Fibroblast of lung (primary cell): ENCODE measurements at regions not wholly inside any gene's neighbourhood (a gene's known extent, or its start where the extent isn't known, plus 50 kb on each side); places are given as distances from the start of the nearest gene placed in this dataset.

Source experiments
- EZH2 ChIP-seq: IDR thresholded peaks from 2 replicates; pipeline ENCODE4 v1.5.1; 2012; ENCODE audit warnings: low read length, control low read depth, mild to moderate bottlenecking; ENCODE audit errors: missing control alignments
- TF ChIP-seq, protein P1 (sequence below), 2 donors: IDR thresholded peaks in 1 of 2; conservative IDR thresholded peaks in 1 of 2; 1 replicate in 1 of 2; 2 replicates in 1 of 2; pipeline ENCODE4 v1.5.1; 2011 to 2012; ENCODE audit warnings: low read length in 2 of 2, control low read depth in 1 of 2, inconsistent platforms in 1 of 2, low read depth in 1 of 2, mild to moderate bottlenecking in 1 of 2

DNA sequence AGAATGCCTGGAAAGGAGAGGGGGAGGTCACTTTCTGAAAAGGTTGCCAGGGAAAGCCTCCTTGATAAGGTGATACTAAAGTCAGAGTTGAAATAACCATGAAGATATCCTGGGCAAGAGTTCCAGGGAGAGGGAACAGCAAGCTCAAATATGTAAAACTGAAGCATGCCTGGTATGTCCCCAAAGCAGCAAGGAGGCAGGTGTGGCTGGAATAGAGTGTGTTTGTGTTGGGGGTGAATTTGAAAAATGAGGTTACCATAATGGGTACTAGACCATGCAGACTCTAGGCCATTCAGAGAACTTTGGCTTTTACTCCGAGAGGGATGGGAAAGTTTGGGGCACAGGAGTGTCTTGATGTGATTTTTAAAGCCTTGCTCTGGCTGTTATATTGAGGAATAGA, 66.7 kb upstream of the PTCSC3 start:
- TF ChIP-seq, protein P1, sequence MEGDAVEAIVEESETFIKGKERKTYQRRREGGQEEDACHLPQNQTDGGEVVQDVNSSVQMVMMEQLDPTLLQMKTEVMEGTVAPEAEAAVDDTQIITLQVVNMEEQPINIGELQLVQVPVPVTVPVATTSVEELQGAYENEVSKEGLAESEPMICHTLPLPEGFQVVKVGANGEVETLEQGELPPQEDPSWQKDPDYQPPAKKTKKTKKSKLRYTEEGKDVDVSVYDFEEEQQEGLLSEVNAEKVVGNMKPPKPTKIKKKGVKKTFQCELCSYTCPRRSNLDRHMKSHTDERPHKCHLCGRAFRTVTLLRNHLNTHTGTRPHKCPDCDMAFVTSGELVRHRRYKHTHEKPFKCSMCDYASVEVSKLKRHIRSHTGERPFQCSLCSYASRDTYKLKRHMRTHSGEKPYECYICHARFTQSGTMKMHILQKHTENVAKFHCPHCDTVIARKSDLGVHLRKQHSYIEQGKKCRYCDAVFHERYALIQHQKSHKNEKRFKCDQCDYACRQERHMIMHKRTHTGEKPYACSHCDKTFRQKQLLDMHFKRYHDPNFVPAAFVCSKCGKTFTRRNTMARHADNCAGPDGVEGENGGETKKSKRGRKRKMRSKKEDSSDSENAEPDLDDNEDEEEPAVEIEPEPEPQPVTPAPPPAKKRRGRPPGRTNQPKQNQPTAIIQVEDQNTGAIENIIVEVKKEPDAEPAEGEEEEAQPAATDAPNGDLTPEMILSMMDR (conservative IDR thresholded peaks at IDR 0.05 in 1 of 2, IDR thresholded peaks at IDR 0.05 in 1 of 2; ENCODE audit: low read depth in 1 of 2, low read length in 2 of 2) = no peak
- no peak for TF ChIP-seq EZH2
